NCI-H446 (cell line): ENCODE measurements at regions not wholly inside any gene's neighbourhood (a gene's known extent, or its start where the extent isn't known, plus 50 kb on each side); places are given as distances from the start of the nearest gene placed in this dataset.

ENCODE experiments used
- DNase-seq, 2 experiments: peaks; one replicate each; lab custom pipeline; 2025; lab: John Stamatoyannopoulos, UW

DNA sequence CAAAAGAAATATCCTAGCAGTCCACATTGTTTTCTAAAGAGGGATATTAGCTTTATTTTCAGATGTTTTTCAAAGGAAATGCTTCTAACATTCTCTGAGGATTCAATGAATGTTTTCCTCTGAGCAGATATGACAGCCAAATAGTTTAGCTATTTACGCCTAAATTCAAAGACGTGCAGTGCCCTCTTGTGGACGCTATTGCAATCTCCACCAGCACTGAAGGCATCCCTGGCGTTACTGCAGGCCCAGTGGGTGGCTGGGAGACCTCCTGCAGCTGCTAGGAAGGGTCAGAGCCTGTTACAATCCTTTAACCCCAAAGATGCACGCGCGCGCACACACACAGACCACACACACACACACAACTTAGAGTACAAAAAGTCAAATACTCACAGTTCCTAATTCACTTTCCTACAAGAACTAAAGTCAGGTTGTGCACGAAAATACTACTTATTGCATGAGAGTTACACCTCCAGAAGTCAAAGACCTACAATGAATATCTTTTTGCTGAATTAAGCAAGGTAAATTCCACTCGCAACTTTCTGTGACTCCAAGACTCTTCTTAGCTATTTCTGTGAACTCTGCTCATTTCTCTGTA is 589.3 kb upstream of the TMEM132C start:
- DNase-seq = peak; percentile 28 to 77

DNA sequence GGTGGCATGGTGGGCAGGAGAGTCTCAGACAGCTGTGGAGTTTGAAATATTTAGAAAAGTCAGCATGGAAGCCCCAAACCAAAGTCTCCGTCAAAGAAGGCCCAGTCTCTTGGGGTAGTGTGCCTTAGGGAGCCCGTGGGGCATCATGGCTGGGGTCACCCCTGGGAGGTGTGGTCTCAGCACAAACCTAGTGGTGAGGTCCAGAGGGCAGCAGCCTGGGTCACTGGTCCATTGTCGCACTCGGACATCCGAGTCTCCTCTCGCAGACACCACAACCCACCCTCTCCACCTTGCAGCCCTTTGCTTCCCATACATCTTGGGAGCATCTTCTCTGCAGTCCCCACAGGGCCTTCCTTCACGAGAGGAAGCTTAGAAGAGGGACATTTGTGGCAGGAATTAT is 588.0 kb upstream of the TMEM132C start:
- DNase-seq = no peak

DNA sequence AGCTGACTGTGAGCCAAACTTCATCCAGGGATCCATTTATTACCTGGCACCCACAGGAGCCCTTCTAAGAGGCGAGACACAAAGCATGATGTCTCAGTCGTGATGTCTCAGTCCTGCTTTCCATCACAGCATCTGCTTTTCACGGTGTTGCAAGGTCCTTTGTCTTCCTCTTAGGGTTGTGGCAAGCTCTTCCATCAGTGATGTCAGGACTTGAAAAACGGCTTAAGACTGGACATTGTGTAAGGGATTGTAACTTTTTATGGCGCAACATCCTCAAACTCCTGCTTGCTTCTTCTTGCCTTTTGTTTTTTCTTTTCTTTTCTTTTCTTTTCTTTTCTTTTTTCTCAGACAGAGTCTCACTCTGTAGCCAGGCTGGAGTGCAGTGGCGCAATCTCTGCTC is 586.5 kb upstream of the TMEM132C start:
- DNase-seq = no peak

DNA sequence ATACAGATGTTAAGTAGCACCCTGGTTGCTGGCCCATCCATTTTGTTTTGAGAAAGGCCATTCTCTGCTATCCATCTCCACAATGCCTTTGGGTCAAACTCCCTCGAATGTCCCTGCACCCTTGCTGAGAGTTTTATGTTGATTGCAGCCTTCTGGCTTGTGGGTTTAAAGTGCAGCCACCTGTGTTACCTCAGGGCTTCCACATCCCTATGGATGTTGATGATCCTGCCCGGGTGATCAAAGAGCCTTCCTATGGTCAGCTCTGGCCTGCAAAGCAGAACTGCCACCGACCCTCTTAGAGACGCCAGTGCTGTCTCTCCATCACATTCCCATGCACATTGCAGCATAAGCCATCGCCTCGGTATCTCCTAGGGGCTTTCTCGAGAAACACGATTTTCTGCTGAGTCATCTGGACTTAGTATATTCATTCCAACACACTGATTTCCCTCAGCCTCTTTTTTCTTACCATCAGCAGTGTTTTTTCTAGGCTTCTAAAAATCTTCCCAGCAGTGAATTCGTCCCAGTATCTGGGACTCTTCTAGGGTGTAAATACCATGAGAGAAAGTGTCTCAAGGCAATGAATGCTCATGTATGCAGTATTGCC is 585.7 kb upstream of the TMEM132C start:
- DNase-seq = no peak

DNA sequence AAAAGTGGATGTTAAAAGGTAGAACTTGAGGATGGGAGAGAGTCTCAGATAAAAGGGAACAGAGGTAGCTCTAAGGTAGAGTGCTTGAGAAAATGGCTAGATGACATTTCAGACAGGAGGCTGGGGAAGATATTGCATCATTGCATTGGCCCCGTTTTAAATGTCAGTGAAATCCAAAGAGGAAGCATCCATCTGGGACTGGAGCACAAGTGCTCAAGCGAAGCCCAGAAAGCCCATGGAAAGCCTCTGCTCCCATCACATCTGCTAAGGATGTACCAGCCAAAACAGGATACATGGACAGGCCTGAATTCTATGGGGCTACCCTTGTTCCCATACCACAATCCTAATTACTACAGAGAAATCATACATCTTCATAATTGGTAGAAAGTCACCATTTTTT is 581.5 kb upstream of the TMEM132C start:
- peak; percentile 44 to 79 for DNase-seq

DNA sequence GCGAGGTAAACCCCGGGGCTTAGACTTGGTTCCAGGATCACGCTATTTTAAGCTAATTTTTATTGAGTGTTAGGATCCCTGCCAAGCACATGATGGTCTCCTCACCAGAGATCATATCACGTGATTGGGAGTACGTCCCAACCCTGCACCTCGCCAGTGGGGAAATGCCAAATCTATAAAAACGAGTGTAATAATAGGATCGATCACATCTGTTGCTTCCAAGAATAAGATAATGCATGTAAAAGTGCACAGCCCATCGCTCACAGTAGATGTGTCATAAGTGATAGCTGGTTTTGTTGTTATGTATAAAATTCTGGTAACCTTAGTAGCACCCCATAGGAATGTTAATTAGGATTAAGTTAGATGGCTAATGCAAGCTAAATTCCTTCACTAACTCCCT is 581.0 kb upstream of the TMEM132C start:
- peak in 1 of 2 experiments; percentile 81 for DNase-seq

DNA sequence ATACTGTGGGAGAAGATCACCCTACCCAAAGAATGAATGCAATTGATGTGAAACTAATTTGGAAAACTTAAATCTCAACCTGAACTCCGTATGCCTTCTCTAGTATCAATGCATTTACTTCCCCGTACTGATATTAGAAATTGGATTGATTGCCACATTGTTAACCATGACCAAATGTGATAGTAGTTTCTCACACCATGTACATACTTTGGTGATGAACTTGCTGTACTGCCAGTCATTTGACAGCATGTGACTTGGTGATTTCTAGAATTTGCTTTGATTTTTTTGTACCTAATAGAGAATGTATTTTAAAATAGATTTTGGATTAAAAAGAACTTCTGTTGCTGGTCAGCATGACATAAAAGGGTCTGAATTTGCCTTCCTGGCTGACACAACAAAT is 579.8 kb upstream of the TMEM132C start:
- DNase-seq = no peak

DNA sequence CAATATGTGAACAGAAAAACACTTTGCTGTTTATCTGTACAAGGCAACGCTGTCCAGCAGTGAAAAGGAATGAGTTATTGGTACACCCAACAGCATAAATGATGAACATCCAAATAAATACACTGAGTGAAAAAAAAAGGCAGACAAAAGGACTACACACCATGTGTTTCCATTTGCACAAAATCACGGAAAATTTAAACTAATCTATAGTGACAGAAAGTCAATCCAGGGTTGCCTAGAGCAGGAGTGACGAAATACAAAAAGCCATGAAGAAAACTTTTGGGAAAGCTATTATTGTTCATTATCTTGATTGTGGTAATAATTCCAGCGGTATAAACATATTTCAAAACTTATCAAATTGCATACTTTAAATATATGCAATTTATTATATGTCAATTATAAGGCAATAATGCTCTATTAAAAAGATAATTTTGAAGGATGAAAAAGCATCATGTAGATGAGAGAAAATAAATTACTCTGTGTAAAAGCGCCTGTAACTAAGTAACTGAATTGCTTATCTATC is 578.0 kb upstream of the TMEM132C start:
- DNase-seq = no peak

DNA sequence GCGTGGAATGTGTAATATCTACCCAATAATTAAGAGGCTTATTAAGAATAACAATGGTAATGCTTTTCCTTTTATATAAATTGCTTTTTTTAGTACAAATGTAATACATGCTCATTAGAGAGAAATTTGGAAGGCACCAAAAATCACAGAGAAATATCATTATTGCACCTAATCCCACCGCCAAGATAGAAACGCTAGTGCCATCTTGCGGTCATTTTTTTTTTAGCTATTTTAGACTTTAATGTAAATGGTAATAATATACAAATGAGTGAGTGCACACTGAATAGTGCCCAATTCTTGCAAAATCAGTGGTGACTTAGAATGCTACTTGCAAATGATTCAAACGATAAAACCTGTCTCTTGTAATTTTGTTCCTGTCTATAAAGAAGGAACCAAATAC is 576.8 kb upstream of the TMEM132C start:
- DNase-seq = peak in 1 of 2 experiments; percentile 2

DNA sequence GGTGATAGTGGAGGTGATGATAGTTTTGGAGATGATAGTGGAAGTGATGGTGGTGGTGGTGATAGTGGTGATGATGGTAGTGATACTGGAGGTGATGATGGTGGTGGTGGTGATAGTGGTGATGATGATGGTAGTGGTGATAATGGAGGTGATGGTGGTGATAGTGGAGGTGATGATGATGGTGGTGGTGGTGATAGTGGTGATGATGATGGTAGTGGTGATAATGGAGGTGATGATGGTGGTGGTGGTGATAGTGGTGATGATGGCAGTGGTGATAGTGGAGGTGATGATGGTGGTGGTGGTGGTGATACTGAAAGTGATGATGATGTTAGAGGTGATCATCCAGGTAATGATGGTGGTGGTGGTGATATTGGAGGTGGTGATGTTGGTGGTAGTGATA is 570.0 kb upstream of the TMEM132C start:
- DNase-seq = no peak

DNA sequence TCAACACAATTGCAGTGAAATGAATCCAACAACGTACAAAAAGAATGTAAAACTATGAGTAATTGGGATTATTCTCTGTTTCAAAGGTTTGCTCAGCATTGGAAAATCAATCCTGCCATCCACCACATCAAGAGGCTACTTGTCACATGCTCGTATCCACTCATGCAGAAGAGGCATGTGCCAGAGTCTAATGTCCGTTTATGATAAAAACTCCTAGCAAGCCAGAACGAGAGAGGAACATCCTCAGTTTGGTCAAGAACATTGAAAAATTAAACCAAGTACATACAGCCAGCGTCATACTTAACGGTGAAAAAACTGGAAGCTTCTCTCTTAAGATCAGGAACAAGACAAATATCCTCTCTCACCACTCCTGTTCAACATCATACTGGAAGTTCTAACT is 563.9 kb upstream of the TMEM132C start:
- DNase-seq = no peak

DNA sequence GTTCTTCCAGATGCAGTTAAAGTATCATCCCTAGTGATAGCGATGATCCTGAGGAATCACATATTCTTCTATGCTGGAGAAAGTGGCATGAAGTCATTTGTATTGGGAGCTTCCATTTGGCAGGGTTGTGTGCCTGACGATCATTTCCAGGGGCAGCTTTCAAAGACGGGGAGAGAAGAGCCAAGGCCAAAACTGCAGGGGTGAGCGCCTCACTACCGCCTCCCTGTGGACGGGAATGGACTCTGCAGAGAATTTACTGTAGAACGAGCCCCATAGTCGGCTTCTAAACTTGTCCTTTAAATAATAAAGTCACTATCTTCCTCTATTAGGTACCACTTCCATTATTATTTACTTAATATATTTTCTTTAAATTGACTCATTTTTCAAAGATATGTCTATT is 555.9 kb upstream of the TMEM132C start:
- DNase-seq = no peak

DNA sequence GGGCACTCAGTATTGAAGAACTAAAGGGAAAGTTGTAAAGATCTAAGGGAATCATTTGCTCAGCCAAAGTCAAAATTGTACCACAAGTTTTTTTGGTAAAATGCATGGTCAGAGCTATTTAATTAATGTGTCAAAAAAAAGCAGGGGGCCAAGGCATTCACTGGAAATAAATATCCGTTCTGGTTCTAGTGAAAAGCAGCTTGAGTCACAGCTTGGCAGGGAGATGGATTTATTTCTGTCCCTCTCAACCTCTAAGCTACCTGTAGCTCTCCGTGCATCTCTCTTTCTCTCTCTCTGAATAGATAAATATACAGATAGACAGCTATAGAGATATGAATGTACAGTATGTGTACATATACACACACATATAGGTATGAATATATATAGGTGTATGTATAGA is 554.4 kb upstream of the TMEM132C start:
- no peak for DNase-seq

DNA sequence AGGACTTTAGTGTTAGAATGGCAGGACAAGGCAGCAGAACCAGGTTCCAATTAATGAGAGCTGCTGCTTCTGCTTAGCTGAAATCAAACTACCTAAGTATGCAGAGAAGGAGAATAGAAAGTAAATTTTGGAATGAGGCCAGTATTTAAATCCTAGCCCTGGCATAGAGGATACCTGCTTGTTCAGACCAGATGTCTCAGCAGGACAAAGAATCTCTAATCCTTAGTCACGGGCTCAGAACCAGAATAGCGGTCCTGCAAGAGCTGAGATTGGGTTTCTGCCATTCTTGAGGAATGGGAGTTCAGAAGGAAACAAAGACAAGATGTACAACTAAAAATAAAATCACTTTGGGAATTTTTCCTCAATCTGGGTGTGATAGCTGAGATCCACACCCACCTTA is 550.8 kb upstream of the TMEM132C start:
- DNase-seq = peak in 1 of 2 experiments; percentile 16

DNA sequence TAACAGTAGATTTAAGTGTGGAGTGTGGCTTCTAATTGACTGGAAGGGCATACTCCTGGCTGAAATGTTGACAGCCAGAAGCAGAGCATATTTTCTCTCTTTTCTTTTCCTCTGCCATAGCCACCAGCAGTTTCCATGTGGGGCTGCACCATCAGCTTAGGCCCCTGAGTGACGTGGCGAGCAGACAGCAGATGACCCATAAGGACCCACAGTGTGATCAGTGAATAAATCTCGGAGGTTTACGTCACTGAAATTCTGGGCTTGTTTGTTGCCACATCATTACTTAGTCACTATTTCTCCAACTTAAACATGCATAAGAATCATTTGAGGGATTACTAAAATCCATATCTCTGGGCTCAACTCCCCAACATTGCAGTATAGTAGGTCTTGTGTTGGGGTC is 549.7 kb upstream of the TMEM132C start:
- no peak for DNase-seq

DNA sequence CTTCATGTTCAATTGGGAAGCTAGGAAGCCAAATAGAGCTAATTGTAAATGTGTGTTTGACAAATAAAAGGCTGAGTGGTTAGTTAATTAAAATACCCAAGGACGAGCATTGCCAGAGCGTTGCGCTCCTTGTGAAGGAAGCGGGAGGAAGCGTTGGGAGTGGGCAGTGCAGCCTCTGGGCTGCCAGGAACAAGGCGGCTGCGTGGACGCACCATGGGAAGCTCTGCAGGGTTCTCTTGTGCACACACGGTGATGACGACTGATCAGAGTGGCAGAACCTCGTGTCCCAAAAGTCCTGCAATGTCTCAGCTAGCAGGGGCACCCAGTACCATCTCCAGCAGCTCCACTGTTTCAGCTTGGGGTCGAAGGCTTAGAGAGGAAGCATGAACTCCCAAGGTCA is 546.6 kb upstream of the TMEM132C start:
- no peak for DNase-seq

DNA sequence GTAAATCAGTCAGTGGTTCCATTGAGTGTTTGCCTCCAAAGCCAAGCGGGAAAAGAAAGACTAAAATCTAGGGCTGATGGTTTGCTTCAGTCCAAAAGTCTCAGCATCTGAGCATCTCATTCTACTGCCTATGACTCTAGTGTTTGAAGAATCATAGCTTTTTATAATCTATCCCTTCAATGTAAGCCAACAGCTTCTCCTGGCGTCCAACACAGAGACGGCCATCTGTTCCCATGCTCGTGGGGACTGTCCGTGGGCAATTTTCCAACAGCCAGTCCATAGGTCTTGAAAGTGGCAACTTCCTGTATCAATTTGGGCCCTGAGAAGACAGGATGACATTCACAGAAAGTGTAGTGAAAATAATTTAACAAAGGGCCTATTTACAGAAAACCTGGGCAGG is 544.4 kb upstream of the TMEM132C start:
- peak; percentile 49 to 76 for DNase-seq

DNA sequence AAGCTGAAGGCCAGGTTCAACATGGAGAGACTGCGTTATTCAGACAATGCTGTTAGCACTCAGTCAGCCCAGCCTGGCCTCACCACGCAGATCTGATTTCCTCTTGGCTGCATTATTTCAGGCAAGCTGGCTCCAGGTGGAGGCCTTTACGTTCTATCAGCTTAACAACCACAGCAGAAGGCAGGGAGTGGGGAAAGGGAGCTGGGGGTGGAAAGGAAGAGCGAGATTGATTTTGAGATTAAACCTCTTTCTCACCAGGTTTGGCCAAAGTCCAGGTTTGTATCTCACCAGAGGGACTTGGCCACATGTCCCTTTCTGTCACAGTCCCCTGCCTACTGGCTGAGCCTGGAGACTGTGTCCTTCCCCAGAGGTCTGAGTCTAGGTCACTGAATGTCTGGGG is 543.7 kb upstream of the TMEM132C start:
- peak; percentile 44 to 75 for DNase-seq

DNA sequence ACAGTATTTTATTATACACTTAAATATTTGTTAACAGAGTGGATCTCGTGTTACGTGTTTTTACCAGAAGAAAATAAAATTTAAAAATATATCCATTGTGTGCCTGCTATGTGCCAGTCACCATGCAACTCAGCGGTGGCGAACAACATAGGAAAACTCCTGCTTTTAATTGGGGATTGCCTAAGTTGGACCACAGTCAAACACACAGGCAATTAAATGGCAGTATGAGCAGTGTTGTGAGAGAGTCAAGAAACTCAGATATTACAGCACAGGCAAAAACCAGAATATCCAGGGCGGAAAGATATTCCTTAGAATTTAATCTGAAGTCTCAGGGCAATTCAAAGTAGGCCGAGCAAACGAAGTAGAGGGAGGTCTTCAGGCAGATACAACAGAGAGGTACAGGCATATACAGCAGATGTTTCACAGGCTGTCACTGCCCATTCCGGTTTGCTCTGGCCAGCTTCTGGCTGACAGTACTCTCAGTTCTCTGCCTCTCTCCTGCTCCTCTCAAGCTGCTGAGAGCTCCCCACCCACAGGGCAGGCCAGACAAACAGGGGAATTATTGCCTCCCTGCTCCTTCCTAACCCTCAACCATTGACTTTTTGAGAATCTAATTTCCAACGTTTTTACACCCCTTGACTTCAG is 540.2 kb upstream of the TMEM132C start:
- peak in 1 of 2 experiments; percentile 55 for DNase-seq

DNA sequence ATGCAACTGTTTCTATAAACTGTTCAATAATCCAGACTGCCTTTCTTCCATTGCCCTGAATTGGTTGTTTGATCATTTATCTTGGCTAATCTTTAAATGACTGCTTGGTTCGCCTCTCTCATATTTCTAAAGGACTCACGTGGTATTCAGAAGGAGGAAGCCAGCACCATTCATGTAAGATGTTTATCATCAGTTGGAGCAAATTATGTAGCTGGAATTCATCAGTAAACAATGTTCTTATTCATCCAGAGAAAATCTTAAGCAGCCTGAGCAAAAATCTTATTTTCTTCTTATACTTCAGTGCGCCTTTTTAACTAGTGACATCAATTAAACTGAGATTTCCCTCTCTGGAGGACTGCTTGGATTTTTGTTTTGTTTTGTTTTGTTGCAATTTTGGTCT is 538.7 kb upstream of the TMEM132C start:
- no peak for DNase-seq

DNA sequence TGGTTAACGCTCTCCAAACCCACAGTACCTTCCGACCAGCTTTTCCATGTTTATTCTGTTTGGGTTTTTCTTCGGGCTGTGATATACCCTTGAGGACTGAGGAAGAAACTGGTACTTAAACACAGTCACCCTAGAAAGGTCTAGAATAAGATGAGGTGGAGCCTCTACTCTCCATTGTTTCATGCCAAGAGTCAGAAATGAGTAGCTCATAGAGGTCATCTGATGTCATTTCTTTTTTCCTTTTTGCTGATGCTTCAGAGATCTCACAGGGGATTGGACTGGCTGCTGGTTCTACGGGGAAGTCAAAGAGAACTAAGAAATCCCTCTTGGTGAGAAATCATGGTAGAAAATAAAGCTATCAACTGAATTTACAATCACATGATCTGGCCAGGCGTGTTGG is 538.2 kb upstream of the TMEM132C start:
- DNase-seq = no peak

DNA sequence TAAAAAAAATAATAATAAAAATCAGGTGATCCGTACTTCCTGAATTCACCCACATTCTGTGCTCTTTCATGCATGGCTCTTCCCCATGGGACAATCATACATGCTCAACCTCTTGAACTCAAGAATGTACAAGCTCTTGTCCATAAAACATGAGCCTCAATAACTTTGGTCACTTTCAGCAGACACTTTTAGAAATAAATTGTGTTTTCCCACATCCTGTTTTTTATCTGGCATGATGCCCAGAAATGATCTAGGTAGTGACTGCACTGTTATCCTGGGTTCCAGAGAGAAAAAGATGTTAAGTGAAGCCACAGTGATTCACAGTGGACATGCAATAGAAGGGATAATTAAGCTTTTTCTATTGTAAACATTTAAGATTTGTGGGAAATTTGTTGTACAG is 537.6 kb upstream of the TMEM132C start:
- no peak for DNase-seq

DNA sequence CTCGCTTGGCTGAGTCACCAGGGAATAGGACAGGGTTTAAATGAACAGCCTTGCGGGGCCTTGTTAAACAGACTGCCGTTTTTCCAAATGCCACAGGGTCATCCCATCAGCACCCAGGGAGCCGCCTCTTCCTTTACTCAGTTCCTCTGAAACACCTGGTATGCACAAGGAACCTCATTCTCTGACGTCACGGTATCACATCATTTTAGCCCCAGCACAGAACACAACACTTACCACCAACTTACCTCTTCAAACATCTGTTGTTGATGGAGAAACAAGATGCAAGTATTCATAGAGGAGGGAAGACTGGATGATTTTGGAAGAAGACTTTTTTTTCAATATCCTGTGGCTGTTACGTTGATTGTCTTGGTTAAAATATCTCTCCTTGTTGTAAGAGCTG is 535.3 kb upstream of the TMEM132C start:
- no peak for DNase-seq

DNA sequence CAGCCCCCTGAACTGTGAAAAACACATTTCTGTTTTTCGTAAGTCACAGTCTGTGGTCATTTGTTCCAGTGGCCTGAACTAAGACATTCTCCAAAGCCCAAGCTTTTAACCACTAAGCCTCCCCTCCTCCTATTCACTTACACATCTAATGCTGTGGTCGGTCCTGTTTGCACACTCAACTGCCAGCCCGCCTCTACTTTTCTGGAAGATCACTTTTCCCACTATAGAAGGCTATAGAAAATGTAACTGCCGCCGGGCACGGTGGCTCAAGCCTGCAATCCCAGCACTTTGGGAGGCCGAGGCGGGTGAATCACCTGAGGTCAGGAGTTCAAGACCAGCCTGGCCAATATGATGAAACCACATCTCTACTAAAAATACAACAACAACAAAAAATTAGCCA is 524.7 kb upstream of the TMEM132C start:
- no peak for DNase-seq
